ENCODE measurements at regions not wholly inside any gene's neighbourhood (a gene's known extent, or its start where the extent isn't known, plus 50 kb on each side); places are given as distances from the start of the nearest gene placed in this dataset.

DNA sequence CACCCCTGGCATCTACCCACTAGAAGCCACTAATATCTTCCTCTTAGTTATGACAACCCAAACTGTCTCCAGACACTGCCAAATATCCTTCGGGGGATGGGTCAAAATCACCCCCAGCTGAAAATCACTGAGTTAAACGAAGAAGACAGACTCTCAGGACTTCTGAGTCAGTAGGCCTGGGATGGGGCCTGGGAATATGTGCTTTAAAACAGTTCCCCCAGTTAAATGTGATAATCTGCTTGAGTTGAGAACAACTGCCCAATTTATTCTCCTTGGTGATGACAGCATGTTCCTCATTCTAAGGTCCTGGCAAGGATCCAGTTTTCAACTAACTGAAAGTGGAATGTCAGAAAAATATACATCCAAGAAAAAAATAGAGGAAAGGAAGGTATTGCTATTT, 52.4 kb downstream of the CBLL2 start:
- no peak for FAIRE-seq

DNA sequence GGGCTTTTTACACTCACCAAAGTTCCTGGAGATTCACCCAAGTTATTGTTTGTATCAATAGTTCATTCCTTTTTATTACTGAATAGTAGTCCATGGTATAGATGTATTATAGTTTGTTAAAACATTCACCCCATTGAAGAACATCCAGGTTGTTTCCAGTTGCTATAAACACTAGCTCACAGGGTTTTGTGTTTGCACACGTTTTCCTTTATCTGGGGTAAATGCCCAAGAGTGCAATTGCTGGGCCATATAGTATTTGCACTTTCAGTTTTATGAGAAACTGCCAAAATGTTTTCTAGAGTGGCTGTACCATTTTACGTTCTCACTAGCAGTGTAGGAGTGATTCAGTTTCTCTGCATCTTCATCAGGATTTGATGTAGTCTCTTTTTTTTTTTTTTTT, 57.1 kb downstream of the CBLL2 start:
- FAIRE-seq, result no peak

DNA sequence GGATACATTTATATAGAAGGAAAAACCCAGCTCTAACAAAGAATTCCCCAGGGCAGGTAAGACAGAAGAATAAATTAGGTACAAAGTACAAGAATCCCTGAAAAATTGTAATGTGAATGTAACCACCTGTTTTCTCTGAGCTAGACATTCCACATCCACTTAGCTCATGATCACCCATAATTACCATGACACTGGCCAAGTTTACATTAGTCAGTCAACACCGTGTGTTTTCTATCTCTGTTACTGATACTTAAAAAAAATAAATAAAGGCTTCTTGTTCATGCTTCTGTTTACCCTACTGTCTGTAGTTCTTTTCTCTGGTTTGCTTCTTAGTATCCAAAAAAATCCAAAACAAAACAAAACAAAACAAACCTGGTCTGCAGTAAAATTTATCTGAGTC, 66.0 kb downstream of the CBLL2 start:
- no peak for FAIRE-seq

DNA sequence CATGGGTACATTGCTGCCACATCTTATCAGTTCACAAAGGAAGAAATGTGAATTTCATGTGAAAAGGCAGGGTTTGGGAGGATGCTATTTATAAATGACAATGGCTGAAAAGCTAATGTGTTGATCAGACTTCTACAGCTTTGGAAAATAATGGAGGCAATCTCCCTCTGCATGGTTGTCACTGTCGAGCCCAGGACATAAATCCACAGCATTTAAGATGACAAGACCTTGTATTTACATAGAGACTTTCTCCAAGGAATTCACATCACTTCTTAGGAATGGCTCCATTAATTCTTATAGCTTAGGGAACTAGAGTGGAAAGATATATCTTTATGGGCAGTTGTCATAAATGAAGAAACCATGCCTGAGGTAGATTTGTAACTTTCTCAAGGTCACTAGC, 66.7 kb downstream of the CBLL2 start:
- FAIRE-seq, result no peak

DNA sequence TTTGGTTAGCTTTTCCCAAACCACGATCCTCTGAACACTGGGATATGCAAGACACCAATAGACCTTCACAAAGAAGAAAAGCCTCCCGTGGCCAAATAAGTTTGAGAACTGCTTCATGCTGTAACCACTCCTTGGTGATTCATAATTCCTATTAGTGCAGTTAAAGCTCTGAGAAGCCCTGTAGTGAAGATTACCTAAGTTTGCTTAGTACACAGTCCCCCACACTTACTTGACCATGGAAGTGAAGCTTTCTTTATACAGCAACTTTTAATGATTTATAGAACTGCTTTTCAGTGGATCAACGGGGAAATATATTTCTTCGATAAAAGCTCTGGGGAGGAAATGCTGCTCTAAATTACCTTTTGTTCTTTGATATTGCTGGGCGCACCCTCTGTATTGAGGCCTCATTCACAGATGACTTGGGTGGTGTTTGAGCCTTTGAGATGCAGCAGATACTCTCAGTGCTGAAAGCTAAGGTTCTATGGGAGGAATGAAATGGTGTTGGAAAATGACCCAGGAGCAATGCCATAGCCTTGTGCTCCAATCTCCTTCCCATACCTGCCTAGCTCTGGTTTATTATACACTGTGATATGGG, 67.4 kb downstream of the CBLL2 start:
- FAIRE-seq, result no peak

DNA sequence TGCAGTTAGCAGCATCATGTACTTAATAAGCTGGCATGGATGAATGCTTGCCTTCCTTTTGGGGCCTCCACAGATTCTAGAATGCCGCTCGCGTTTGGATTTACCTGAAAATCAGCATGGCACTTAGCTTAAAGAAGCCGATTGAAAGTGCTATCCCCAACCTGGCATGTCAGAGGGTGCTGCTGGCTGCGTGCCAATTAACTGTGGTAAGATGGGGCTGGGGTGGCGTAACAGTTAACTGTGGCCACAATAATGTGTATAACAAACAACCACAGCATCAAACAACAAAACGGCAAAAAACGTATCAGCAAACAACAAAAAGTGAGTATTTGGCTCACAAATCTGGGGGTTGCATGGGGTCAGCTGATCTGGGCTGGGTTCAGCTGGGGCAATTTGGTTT, 70.5 kb downstream of the CBLL2 start:
- no peak for FAIRE-seq

DNA sequence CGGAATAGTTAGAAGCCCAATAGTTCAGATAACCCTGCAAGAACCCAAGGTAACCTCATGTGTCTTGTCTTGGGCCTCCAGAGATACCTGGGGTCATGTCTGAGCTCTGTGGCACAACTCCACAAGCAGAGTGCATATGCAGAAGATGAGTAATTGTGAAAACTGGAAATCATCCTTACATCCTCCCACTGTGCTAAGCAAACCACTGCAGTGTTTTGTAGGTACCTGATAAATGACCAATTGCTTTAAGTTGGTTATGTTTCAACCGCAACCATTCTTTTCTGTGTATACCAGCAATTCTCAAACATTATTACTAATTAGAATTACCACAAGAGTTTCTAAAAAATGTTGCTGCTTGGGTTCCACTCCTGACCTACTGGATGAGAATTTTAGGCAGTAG, 73.2 kb downstream of the CBLL2 start:
- FAIRE-seq, result no peak

DNA sequence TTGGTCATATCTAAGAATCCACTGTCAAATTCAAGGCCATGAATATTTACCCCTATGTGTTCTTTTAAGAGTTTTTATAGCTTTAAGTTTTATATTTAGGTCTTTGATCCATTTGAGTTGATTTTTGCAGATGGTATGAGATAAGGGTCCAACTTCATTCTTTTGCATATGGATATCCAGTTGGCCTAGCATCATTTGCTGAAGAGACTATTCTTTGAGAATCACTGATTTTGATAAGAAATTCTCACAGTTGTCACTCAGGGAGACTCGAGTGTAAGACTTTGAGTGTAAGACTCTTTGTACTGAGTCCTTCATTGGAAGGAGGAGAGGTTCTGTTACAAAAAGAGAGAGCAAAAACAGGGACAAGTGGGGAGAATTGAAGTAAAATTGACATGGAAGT, 74.8 kb downstream of the CBLL2 start:
- FAIRE-seq, result no peak

DNA sequence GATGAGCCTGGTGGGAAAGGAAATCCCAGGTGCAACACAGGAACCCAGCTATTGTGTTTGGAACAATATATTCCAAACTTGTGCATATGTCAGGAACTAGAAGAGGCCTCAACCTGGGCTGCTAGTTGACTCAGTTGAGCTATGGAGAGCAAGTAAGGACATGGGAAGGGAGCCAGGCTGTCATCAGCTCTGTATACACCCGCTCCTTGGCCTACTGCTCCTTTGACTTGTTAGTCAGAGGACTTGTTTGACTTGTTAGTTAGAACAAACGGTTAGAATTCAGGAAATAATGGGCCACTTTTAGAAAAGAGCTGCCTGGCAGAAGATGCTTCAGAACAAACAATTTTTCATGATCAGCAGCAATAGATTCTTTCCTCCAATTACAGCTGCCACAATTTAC, 76.4 kb downstream of the CBLL2 start:
- FAIRE-seq, result no peak

DNA sequence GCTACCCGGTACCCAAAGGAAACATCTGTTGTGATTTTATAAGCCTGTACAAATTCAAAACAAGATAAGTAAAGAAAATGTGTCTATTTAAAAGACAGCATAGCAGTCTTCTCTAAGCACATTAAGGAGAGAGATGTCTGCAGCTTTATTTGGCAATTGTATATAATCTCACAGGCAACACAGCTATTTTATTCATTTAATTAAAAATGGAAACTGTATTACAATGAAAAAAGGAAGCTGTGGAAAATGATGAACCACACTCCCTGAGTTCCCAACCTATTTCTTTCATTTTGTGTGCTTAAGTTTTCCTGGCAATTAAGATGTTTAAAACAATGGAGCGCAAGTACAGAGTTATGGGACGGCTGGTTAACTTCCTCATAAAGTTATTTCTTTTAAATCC, 78.4 kb downstream of the CBLL2 start:
- no peak for FAIRE-seq

DNA sequence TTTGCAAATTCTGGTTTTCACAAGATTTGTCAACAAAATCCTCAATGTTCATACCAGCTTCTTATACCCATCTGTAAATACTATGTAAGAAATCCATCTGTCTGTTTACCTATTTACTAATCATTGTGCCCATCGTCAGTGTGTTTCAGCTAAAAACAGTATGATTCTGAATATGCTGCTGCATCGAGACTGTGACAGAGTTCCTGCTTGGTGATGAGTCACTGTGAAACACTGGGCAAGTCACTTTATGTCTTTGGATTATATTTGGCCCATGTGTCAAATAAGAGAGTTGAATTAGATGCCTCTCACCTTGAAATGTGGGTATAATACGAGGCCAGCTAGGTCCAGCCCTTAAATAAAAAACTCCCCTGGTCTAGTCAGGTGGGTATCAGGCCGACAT, 79.3 kb downstream of the CBLL2 start:
- FAIRE-seq, result no peak

DNA sequence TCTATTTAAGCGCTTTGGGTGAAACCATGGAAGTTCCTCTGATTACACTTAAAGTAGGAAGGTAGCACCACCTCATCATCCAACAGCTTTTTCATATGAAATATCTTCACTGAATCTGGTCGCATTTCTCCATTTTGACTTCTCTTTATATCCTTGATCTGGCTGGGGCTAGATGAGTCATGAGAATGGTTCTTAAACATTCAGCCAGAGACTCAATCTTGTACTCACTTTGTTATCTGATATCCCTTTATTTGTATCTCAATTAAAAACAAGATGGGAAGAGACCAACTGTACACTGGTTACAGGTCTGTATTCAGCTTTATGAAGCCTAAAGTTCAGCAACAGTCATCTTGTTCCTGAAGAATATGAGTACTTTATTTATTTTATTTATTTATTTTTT, 84.9 kb downstream of the CBLL2 start:
- FAIRE-seq, result no peak

DNA sequence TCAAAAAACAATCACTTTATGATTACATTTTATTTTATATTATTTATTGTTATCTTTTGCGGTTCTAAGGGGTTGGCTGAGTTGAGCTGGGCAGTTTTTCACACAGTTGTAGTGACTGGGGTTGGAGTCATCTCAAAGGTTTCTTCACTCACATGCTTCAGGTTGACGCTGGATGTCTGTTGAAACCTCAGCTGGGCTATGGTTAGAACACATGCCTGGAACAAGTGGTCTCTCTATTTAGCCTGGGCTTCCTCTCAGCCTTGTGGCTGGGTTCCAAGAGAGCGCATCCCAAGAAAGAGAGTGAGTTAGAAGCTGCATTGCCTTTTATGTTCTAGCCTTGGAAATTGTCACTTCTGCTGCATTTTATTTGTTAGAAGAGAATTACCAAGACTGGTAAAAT, 87.4 kb downstream of the CBLL2 start:
- no peak for FAIRE-seq

DNA sequence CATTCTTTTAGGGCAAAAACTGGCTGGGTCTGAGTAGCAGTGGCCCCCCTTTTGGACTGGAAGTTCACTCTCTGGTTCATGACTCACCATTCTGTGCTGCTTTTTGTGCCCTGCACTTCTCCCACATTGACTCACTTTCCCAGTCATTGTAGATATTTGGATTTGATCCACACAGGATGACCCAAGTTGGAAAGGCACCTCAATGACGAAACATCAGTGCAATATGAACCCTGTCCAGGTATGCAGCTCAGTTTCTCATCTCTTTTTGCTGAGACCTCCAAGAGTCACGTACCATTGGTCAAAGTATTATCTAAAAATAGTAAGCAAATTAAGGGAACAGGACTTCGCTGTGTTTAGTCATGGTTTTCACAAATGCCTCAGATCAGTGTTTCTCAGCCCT, 92.7 kb downstream of the CBLL2 start:
- FAIRE-seq, result no peak

DNA sequence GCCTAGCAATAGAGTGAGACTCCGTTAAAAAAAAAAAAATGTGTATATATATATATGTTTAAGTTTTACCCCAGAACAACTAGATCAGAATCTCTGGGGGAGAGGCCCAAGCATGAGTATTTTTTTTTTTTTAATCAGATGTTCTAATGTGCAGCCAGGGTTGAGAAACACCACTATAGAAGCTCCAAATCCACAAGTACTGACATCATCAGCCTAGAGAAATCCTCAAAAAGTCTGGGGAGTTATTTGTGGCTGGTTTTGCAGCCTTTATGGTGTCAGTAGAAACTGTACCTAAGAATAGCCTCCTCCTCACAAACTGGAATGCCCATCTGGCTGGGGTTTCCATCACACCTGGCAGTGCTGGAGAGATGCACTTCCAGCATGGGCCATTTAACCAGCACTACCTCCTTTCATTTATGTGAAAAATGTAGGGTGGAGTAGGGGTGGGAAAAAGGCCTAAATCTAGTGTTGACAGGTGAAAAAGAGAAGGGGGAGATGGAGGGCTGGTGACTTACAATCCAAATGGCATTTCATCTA, 93.5 kb downstream of the CBLL2 start:
- FAIRE-seq, result no peak

DNA sequence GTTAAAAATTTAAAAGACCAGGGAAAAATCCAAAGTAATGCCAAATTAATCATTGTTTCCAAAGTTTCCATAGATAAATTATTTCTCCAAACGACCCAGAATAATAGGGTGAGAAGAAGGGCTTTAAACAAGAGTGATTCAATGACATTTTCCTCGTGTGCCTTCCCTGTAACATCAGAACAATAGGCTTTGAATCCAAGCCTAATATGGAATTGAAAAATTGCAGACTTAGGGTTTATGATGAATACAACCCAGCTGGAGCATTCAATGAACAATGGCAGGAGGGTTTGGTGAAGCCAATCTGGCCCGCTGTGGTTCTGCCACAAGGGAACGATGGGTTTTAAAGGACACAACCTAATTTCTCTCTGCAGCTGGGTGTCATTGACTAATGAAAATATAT, 94.2 kb downstream of the CBLL2 start:
- FAIRE-seq, result no peak

DNA sequence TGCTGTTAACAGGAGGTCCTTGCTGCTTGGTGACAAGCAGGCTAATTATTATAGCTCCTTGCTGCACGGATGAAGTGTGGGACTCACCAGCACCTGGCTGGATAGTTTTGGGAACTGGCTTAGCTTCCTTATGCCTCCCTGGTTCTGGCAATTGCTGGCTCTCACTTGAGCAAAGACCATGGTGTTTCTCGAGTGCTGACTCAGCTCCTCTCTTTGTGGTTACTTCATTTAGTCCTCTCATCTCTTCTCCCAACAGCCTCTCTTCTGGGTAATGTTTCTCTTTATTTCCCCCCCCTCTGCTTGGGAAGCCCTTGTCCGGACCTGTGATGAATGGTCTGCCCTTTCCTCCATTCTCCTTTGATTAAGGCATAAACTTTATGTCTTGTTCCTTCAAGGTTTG, 100.4 kb downstream of the CBLL2 start:
- FAIRE-seq, result no peak

DNA sequence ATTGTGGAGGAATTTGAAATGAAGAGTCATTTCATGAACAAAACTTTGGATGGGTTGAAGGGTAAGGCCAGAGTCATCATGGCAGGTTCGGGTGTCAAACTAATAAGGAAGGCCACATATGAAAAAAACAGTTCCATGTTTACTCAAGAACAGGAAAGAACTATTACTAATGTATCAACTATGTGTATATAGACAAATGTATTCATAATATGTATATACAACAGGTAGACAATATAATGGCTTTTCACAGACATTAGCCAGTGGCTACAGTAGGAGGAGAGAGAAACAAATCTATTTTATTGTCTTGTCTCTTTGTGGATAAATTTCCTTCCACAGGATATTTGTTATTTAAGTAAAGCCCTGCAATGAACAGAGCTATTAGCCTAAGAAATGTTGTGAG, 101.1 kb downstream of the CBLL2 start:
- no peak for FAIRE-seq

DNA sequence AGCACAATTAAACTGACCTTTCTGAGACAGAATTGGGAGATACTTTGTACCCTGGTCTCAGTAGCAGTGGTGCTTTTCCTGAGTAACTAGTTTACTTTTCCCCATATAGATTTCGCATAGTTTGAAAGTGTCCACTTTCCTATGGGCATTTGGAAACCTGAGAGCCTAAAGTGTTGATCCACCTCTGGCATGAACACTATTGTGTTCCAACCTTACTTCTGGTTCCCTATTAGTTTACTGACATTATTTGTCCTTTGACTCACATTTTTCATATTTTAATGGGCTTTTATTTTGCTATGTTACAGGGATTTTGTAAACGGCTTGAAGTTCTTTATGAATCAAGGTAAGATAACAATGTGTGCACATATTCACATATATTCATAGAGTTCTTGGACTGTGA, 103.7 kb downstream of the CBLL2 start:
- no peak for FAIRE-seq

DNA sequence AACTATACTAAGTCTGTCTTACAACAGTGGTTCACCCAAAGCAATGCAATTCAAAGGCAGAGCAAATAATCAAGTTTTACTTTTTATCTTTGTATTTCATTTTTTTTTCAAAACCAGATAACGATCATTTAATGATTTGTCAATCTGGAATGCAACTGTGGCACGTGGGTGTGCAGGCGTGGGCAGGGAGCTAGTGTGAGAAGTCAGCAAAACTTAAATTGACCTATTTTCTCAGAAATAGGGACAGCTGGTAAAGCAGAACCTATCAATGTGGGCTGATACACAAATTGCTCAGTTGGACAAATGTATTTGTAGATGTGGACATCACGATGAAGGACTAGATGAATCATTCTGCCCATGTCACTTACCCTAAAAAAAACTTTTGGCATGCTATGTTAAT, 105.6 kb downstream of the CBLL2 start:
- no peak for FAIRE-seq

DNA sequence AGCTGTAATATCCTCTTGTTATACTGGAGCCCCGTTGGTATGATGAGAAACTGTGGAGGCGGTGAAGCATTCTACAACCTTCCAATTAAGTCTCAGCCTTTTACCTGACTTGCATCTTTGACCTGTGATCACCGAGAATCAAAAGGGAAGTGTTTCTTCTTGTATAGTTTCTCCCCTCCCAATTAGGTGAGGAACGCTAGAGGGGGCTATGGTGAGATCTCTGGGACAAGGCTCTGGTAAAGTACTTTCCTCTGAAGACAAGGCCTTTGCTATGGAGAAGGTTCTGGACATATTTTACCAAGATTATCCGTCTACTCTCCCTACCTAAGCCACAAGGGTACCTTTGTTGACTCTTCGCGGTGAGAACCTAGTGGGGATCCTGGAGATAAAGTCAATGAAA, 111.3 kb downstream of the CBLL2 start:
- no peak for FAIRE-seq

DNA sequence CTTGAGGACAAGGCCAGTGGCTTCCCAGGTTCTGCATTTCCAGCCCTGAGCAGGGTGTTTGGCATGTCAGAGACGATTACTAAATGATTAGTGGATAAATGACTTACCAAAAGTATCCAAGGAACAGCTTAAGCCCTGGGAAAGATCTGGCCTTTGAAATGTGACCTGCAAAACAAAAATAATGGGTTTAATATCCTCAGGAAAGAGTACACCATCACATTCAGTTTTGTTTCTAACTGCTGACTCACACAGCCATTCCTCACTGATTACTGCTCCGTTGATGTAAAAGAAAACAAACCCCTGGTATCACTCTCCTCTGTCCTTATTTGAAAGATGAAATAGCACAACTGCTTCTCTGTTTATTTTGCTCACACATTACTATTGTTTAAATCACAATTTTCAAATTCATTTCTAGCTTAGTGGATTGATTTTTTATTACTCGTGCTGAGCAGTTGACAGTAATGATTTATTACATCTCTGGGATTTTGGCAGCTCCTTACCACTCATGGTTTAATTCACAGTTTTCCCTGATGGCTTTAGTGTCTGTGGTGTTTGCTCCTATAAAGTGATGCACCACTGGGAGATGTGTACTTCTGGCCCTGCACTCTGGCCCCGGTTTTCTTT, 117.0 kb downstream of the CBLL2 start:
- FAIRE-seq, result peak; percentile 48

DNA sequence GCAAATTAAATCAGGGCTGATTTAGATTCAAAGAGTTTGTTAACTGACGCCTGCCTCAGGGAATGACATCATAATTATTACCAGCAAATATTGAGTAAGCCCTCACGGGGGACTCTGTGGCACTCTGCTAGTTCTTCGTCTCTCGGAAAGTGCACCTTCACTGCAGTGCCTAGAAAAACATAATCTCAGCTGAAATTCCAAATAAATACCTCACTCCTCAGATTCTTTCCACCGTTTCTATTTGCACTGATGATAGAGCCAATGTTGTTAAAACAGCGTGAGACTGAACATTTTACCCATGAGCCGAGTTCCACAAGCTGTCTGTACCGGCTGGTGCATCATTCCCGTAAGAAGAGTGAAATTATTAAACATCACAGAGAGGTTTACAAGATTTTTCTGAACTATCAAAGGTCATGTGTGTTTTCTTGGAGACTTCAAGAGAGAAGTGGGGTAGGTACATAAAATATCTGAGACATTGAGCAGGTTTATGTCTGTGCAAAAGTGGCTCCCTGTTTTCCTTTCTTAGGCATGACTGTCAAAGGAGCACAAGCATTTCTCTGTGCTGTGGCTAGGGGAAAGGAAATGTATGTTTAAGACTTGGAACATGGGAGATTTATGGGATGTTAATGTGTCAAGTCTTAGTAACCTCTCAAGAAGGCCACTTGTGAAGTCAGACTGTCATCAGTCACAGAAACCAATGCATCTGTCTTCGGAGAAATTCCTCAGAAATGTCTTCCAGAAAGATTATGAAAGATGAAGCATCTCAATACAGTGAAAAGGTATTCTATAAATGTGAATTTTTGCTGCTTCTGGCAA, 119.6 kb downstream of the CBLL2 start:
- no peak for FAIRE-seq

DNA sequence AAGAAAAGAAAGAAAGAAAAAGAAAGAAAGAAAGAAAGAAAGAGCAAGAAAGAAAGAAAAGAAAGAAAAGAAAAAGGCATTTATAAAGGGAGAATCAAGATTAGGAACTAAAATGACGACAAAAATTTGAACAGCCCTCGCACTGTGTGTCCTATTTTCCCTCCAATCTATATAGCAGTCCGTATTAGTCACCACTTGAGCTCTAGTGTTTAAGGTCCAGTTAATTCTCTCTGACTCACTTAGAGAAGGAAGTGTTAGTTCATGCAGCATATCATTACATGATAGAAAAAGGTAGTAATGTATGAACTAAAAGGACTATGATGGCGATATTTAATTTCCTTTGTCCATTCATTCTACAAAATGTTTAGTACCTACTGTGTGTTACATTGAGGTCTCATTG, 122.7 kb downstream of the CBLL2 start:
- FAIRE-seq, result no peak

Data from TTC549 (cell line).